GM19324 (cell line): ENCODE measurements at regions not wholly inside any gene's neighbourhood (a gene's known extent, or its start where the extent isn't known, plus 50 kb on each side); places are given as distances from the start of the nearest gene placed in this dataset.
"Not testable (repeated sequence)": the region's sequence is repeated elsewhere in the genome, so short reads cannot be mapped to it uniquely, and the experiment has no call there.

ENCODE experiments used
- ATAC-seq: cut with Tn5 transposase; IDR thresholded peaks from one replicate; pipeline ENCODE4 v1.9.1; 2021; ENCODE audit warnings: mild to moderate bottlenecking, moderate library complexity; ENCODE audit not compliant: unreplicated experiment, low FRiP score

GRCh38 chr4:18107848-18108528 lies 86.4 kb upstream of the LCORL start:
- not testable (repeated sequence) for ATAC-seq

GRCh38 chr4:18106620-18107019 lies 85.1 kb upstream of the LCORL start:
- ATAC-seq, result no peak

- ATAC-seq, result no peak
These were observed 83.8 kb upstream of the LCORL start for GRCh38 chr4:18105030-18106011.

GRCh38 chr4:18103876-18104605 lies 82.5 kb upstream of the LCORL start:
- no peak for ATAC-seq

GRCh38 chr4:18100657-18101056 lies 79.1 kb upstream of the LCORL start:
- no peak for ATAC-seq

- not testable (repeated sequence) for ATAC-seq
These were observed 68.9 kb upstream of the LCORL start for GRCh38 chr4:18090447-18090846.

GRCh38 chr4:18082236-18082635 lies 60.7 kb upstream of the LCORL start:
- ATAC-seq, result no peak

- ATAC-seq, result no peak
These were observed 60.2 kb upstream of the LCORL start for GRCh38 chr4:18081708-18082107.

- no peak for ATAC-seq
These were observed 56.3 kb upstream of the LCORL start for GRCh38 chr4:18077808-18078207.

- no peak for ATAC-seq
These were observed 54.4 kb upstream of the LCORL start for GRCh38 chr4:18075823-18076433.

GRCh38 chr4:18071894-18072293 lies 50.3 kb upstream of the LCORL start:
- ATAC-seq, result no peak
